ENCODE measurements at regions not wholly inside any gene's neighbourhood (a gene's known extent, or its start where the extent isn't known, plus 50 kb on each side); places are given as distances from the start of the nearest gene placed in this dataset.
"Not testable (repeated sequence)": the region's sequence is repeated elsewhere in the genome, so short reads cannot be mapped to it uniquely, and the experiment has no call there.

DNA sequence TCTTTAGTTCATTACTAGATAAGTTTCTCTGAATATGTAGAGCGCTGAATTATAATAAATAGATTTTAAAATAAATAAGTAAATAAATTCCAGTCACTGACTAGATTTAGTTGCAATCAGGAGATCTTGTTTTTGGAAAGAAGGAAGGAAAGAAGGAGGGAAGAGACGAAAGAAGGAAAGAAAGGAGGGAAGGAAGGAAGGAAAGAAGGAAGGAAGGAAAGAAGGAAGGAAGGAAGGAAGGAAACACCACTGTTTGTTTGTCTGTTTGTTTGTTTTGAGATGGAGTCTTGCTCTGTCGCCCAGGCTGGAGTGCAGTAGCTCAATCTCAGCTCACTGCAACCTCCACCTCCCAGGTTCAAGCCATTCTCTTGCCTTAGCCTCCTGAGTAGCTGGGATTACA lies 51.7 kb upstream of the LBX1 start:
- TF ChIP-seq CTCF, POLR2A (IDR thresholded peaks at IDR 0.05): not testable (repeated sequence)

Data from lower leg skin (tissue), 3 donors.